Osteocyte (in vitro differentiated cells): ENCODE measurements at regions not wholly inside any gene's neighbourhood (a gene's known extent, or its start where the extent isn't known, plus 50 kb on each side); places are given as distances from the start of the nearest gene placed in this dataset.

Source experiments
- DNase-seq: peaks from one replicate; pipeline ENCODE4 v3.0.0; 2021; ENCODE audit warnings: mixed read lengths; ENCODE audit not compliant: unreplicated experiment; ENCODE audit errors: extremely low spot score
- H3K27ac Mint-ChIP-seq: one replicate; pipeline ENCODE4 v1.8.0; 2021; ENCODE audit warnings: mild to moderate bottlenecking, mixed read lengths; ENCODE audit not compliant: unreplicated experiment
- H3K27me3 Mint-ChIP-seq: one replicate; pipeline ENCODE4 v1.8.0; 2021; ENCODE audit warnings: mixed read lengths; ENCODE audit not compliant: unreplicated experiment
- H3K36me3 Mint-ChIP-seq: one replicate; pipeline ENCODE4 v1.8.0; 2021; ENCODE audit warnings: mixed read lengths; ENCODE audit not compliant: unreplicated experiment
- H3K4me1 Mint-ChIP-seq: one replicate; pipeline ENCODE4 v1.8.0; 2021; ENCODE audit warnings: mixed read lengths; ENCODE audit not compliant: unreplicated experiment
- H3K4me3 Mint-ChIP-seq: one replicate; pipeline ENCODE4 v1.8.0; 2021; ENCODE audit warnings: mild to moderate bottlenecking, moderate library complexity, mixed read lengths; ENCODE audit not compliant: unreplicated experiment
- H3K9me3 Mint-ChIP-seq: one replicate; pipeline ENCODE4 v1.8.0; 2021; ENCODE audit warnings: mixed read lengths; ENCODE audit not compliant: unreplicated experiment
- CTCF ChIP-seq: fragments of 200-600 bp; sonication (generic); IDR thresholded peaks from 2 replicates; pipeline ENCODE4 v1.5.0; 2021; ENCODE audit warnings: antibody characterized with exemption, mild to moderate bottlenecking, moderate library complexity

- Mint-ChIP-seq H3K4me1 (peaks cover 13% of the 10 kb centered on the region), H3K36me3 (no peaks in the 10 kb centered on the region), H3K9me3 (peaks cover 1% of the 10 kb centered on the region), H3K27me3 (peaks cover 48% of the 10 kb centered on the region), H3K27ac (no peak overlapping the region), H3K4me3 (no peak overlapping the region)
- no peak for DNase-seq
- TF ChIP-seq CTCF = no peak
Measured at GRCh38 chr14:51780741-51781140, 79.7 kb upstream of the GNG2 start.

- H3K27me3 Mint-ChIP-seq = peaks cover 54% of the 10 kb centered on the region
- no peaks in the 10 kb centered on the region for H3K36me3 Mint-ChIP-seq
- DNase-seq = no peak
- peaks cover 8% of the 10 kb centered on the region for H3K9me3 Mint-ChIP-seq
- H3K27ac Mint-ChIP-seq = no peak overlapping the region
- no peak overlapping the region for H3K4me3 Mint-ChIP-seq
- peaks cover 8% of the 10 kb centered on the region for H3K4me1 Mint-ChIP-seq
- no peak for TF ChIP-seq CTCF
Measured at GRCh38 chr14:51781381-51781780, 79.0 kb upstream of the GNG2 start.

- Mint-ChIP-seq H3K9me3 (peaks cover 15% of the 10 kb centered on the region), H3K36me3 (no peaks in the 10 kb centered on the region), H3K27ac (no peak overlapping the region), H3K27me3 (peaks cover 55% of the 10 kb centered on the region), H3K4me3 (no peak overlapping the region), H3K4me1 (peaks cover 6% of the 10 kb centered on the region)
- no peak for DNase-seq
- TF ChIP-seq CTCF = no peak
Measured at GRCh38 chr14:51782435-51782834, 78.0 kb upstream of the GNG2 start.

GRCh38 chr14:51783765-51784164, 76.6 kb upstream of the GNG2 start:
- TF ChIP-seq CTCF = no peak
- no peak for DNase-seq
- Mint-ChIP-seq H3K9me3 (peaks cover 15% of the 10 kb centered on the region), H3K27ac (no peak overlapping the region), H3K36me3 (no peaks in the 10 kb centered on the region), H3K4me1 (peaks cover 6% of the 10 kb centered on the region), H3K4me3 (no peak overlapping the region), H3K27me3 (peaks cover 53% of the 10 kb centered on the region)

GRCh38 chr14:51784466-51784865, 75.9 kb upstream of the GNG2 start:
- H3K27me3 Mint-ChIP-seq = peaks cover 58% of the 10 kb centered on the region
- no peaks in the 10 kb centered on the region for H3K36me3 Mint-ChIP-seq
- H3K4me3 Mint-ChIP-seq = no peak overlapping the region
- H3K4me1 Mint-ChIP-seq = peaks cover 6% of the 10 kb centered on the region
- DNase-seq = no peak
- no peak overlapping the region for H3K27ac Mint-ChIP-seq
- no peak for TF ChIP-seq CTCF
- peaks cover 15% of the 10 kb centered on the region for H3K9me3 Mint-ChIP-seq
